ENCODE measurements at regions not wholly inside any gene's neighbourhood (a gene's known extent, or its start where the extent isn't known, plus 50 kb on each side); places are given as distances from the start of the nearest gene placed in this dataset.
A peak's percentile ranks its signal among the peaks of the same experiment; 100 is the strongest.
"Not testable (repeated sequence)": the region's sequence is repeated elsewhere in the genome, so short reads cannot be mapped to it uniquely, and the experiment has no call there.

- no peak for DNase-seq (ENCODE audit: low spot score)
These were observed 389.6 kb upstream of the MON1B start for GRCh38 chr16:76801357-76801756.

GRCh38 chr16:76816475-76816874 is 374.5 kb upstream of the MON1B start:
- DNase-seq (ENCODE audit: low spot score): no peak

GRCh38 chr16:76818606-76819181 is 372.3 kb upstream of the MON1B start:
- no peak for DNase-seq (ENCODE audit: low spot score)

GRCh38 chr16:76819226-76819916 is 371.6 kb upstream of the MON1B start:
- no peak for DNase-seq (ENCODE audit: low spot score)

GRCh38 chr16:76824221-76824620 is 366.8 kb upstream of the MON1B start:
- DNase-seq (ENCODE audit: low spot score): no peak

- DNase-seq (ENCODE audit: low spot score): no peak
These were observed 366.2 kb upstream of the MON1B start for GRCh38 chr16:76824791-76825190.

GRCh38 chr16:76835339-76835738 is 355.7 kb upstream of the MON1B start:
- no peak for DNase-seq (ENCODE audit: low spot score)

GRCh38 chr16:76835779-76836300 is 355.1 kb upstream of the MON1B start:
- no peak for DNase-seq (ENCODE audit: low spot score)

GRCh38 chr16:76837872-76838271 is 353.1 kb upstream of the MON1B start:
- DNase-seq (ENCODE audit: low spot score): peak; percentile 68

- no peak for DNase-seq (ENCODE audit: low spot score)
These were observed 336.8 kb upstream of the MON1B start for GRCh38 chr16:76854234-76854633.

- DNase-seq (ENCODE audit: low spot score): no peak
These were observed 334.9 kb upstream of the MON1B start for GRCh38 chr16:76856112-76856511.

GRCh38 chr16:76857402-76857801 is 333.6 kb upstream of the MON1B start:
- no peak for DNase-seq (ENCODE audit: low spot score)

GRCh38 chr16:76862901-76863300 is 328.1 kb upstream of the MON1B start:
- DNase-seq (ENCODE audit: low spot score): no peak

- no peak for DNase-seq (ENCODE audit: low spot score)
These were observed 324.0 kb upstream of the MON1B start for GRCh38 chr16:76866994-76867393.

- DNase-seq (ENCODE audit: low spot score): no peak
These were observed 315.1 kb upstream of the MON1B start for GRCh38 chr16:76875898-76876297.

GRCh38 chr16:76879420-76879819 is 311.6 kb upstream of the MON1B start:
- no peak for DNase-seq (ENCODE audit: low spot score)

GRCh38 chr16:76880523-76880922 is 310.5 kb upstream of the MON1B start:
- not testable (repeated sequence) for DNase-seq (ENCODE audit: low spot score)

- DNase-seq (ENCODE audit: low spot score): no peak
These were observed 308.9 kb upstream of the MON1B start for GRCh38 chr16:76882105-76882504.

- DNase-seq (ENCODE audit: low spot score): no peak
These were observed 307.9 kb upstream of the MON1B start for GRCh38 chr16:76883076-76883475.

GRCh38 chr16:76885776-76886537 is 305.0 kb upstream of the MON1B start:
- DNase-seq (ENCODE audit: low spot score): no peak

GRCh38 chr16:76897816-76898215 is 293.2 kb upstream of the MON1B start:
- DNase-seq (ENCODE audit: low spot score): no peak

GRCh38 chr16:76899767-76900166 is 291.2 kb upstream of the MON1B start:
- DNase-seq (ENCODE audit: low spot score): no peak

All from SW480 (cell line).